Left ventricle myocardium inferior (tissue), 1 donor: ENCODE measurements at regions not wholly inside any gene's neighbourhood (a gene's known extent, or its start where the extent isn't known, plus 50 kb on each side); places are given as distances from the start of the nearest gene placed in this dataset.

Experiments
- DNase-seq: peaks from one replicate; pipeline ENCODE4 v3.0.0-alpha.2; 2020
- H3K27ac ChIP-seq: fragments of 200-600 bp; replicated peaks from 2 replicates; pipeline ENCODE4 v1.8.0; 2021
- H3K27me3 ChIP-seq: fragments of 200-600 bp; 2 replicates; pipeline ENCODE4 v1.8.0; 2021; ENCODE audit warnings: low read depth
- H3K36me3 ChIP-seq: fragments of 200-600 bp; 2 replicates; pipeline ENCODE4 v1.8.0; 2021
- H3K4me1 ChIP-seq: fragments of 200-600 bp; 2 replicates; pipeline ENCODE4 v1.8.0; 2021
- H3K4me3 ChIP-seq: fragments of 200-600 bp; 2 replicates; pipeline ENCODE4 v1.8.0; 2021; ENCODE audit warnings: mild to moderate bottlenecking, moderate library complexity
- H3K9me3 ChIP-seq: fragments of 200-600 bp; replicated peaks from 2 replicates; pipeline ENCODE4 v1.8.0; 2021
- CTCF ChIP-seq: fragments of 200-600 bp; IDR thresholded peaks from 2 replicates; pipeline ENCODE4 v1.8.0; 2021; ENCODE audit warnings: antibody characterized with exemption, mild to moderate bottlenecking, borderline replicate concordance
- intact Hi-C: fragments of 100-400 bp; cut with micrococcal nuclease; formaldehyde crosslinking; loops from one replicate; pipeline ENCODE4 v1.11.0; 2022
- donor health status: DM: no; HTN: yes; CAD: no; lungs with severe emphysema.

- intact Hi-C loops: no loop called here
- no peaks in the 10 kb centered on the region for H3K9me3 ChIP-seq
- no peaks in the 10 kb centered on the region for H3K4me1 ChIP-seq
- DNase-seq: no peak
- no peaks in the 10 kb centered on the region for H3K36me3 ChIP-seq
- peaks cover 84% of the 10 kb centered on the region for H3K27me3 ChIP-seq
- H3K4me3 ChIP-seq: no peak overlapping the region
- no peak for TF ChIP-seq CTCF
- H3K27ac ChIP-seq: no peak overlapping the region
Measured at GRCh38 chr2:118272391-118272790, 184.1 kb downstream of the INSIG2 start.

- DNase-seq: no peak
- Histone ChIP-seq H3K27me3 (peaks cover 71% of the 10 kb centered on the region), H3K36me3 (no peaks in the 10 kb centered on the region), H3K4me3 (no peak overlapping the region), H3K27ac (no peak overlapping the region), H3K9me3 (no peaks in the 10 kb centered on the region), H3K4me1 (no peaks in the 10 kb centered on the region)
- TF ChIP-seq CTCF: no peak
- intact Hi-C loops: no loop called here
Measured at GRCh38 chr2:118269408-118270051, 181.3 kb downstream of the INSIG2 start.

- H3K27ac ChIP-seq: no peak overlapping the region
- intact Hi-C loops: no loop called here
Measured at GRCh38 chr2:118268268-118268667, 180.0 kb downstream of the INSIG2 start.

GRCh38 chr2:118265873-118266455 lies 177.7 kb downstream of the INSIG2 start:
- TF ChIP-seq CTCF: no peak
- H3K27me3 ChIP-seq: peaks cover 45% of the 10 kb centered on the region
- no peaks in the 10 kb centered on the region for H3K36me3 ChIP-seq
- intact Hi-C loops: no loop called here
- no peak overlapping the region for H3K4me3 ChIP-seq
- no peaks in the 10 kb centered on the region for H3K9me3 ChIP-seq
- H3K27ac ChIP-seq: no peak overlapping the region
- no peaks in the 10 kb centered on the region for H3K4me1 ChIP-seq
- no peak for DNase-seq

More at GRCh38 chr2:118268268-118268667, 180.0 kb downstream of the INSIG2 start:
- H3K27me3 ChIP-seq: peaks cover 61% of the 10 kb centered on the region
- no peak overlapping the region for H3K4me3 ChIP-seq
- H3K36me3 ChIP-seq: no peaks in the 10 kb centered on the region
- H3K9me3 ChIP-seq: no peaks in the 10 kb centered on the region
- DNase-seq: no peak
- no peaks in the 10 kb centered on the region for H3K4me1 ChIP-seq
- no peak for TF ChIP-seq CTCF

- Histone ChIP-seq H3K27ac (no peak overlapping the region), H3K4me1 (no peaks in the 10 kb centered on the region), H3K4me3 (no peak overlapping the region), H3K9me3 (peaks cover 6% of the 10 kb centered on the region), H3K27me3 (peaks cover 36% of the 10 kb centered on the region), H3K36me3 (no peaks in the 10 kb centered on the region)
- DNase-seq: no peak
- TF ChIP-seq CTCF: no peak
- intact Hi-C loops: no loop called here
Measured at GRCh38 chr2:118264232-118264990, 176.1 kb downstream of the INSIG2 start.
